Stimulated activated CD8-positive, alpha-beta memory T cell treated with anti-CD3 and anti-CD28 coated beads, Interleukin-12 subunit alpha, Interleukin-12 subunit beta, amount 100 ng/mL, for 4 hours (primary cell): ENCODE measurements at regions not wholly inside any gene's neighbourhood (a gene's known extent, or its start where the extent isn't known, plus 50 kb on each side); places are given as distances from the start of the nearest gene placed in this dataset.
"Not testable (repeated sequence)": the region's sequence is repeated elsewhere in the genome, so short reads cannot be mapped to it uniquely, and the experiment has no call there.

Experiments
- DNase-seq: peaks from one replicate; pipeline ENCODE4 v3.0.0-alpha.2; 2020; ENCODE audit warnings: low read depth

DNA sequence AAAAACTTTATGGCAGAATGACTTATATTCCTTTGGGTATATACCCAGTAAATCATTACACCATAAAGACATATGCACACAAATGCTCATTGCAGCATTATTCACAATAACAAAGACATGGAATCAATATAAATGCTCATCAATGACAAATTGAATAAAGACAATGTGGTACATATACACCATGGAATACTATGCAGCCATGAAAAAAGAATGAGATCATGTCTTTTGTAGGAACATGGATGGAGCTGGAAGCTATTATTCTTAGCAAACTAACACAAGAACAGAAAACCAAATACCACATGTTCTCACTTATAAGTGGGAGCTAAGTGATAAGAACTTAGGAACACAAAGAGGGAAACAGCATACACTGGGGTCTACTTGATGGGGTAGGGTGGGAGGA lies 321.7 kb downstream of the ZNF674 start:
- DNase-seq: not testable (repeated sequence)

DNA sequence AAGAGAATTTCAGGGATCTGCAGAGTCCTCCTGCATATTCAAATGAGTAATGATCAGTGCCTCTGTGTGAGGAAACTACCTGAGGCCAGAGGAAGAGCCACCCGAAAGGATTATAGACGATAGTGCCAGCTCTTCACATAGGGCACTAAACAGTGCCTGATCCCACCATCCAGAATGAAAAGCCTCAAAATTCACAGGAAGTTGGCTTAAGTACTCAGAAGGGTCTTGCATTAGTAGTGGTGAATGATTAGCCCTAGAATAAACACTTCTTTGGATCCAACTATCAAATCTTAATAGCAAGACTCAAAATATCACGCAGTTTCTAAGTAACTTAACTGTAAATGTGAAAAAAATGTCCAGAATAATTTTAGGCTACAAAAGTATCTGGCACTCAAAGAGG lies 324.4 kb downstream of the ZNF674 start:
- no peak for DNase-seq

DNA sequence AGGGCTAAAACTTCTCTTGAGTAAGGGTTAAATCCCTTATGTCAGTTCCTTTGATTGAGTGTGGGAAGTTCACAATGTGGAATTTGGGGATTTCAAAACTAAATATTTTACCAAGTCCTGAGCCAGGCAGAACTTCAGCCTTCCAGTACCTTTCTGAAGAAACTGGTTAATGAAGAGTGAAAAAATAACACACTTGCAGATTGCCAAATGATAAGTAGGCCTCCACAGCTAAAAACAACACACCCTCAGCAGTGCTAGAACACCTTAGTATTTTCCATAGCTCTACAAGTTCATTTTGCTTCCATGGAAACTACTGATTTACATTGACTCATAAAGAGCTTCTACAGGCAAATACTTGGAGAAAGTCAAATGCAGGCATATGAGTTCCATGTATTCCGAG lies 326.8 kb downstream of the ZNF674 start:
- DNase-seq: no peak

DNA sequence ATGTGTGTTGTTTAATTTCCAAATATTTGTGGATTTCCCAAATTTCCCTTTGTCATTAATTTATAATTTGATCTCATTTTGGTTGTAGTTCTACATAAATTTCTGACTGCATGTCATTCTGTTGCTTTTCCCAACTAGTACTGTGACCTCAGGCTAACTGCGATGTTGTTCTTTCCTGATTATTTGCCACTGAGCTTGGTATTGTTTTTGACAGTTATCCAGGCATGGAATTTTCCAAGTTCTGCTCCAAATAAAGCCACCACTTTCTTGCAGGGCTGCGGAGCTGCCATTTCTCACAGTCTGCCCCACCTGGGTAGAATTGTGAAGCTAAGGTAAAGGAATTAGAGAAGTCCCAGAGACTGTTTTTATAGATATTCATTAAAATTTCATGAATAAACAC lies 328.8 kb downstream of the ZNF674 start:
- no peak for DNase-seq

DNA sequence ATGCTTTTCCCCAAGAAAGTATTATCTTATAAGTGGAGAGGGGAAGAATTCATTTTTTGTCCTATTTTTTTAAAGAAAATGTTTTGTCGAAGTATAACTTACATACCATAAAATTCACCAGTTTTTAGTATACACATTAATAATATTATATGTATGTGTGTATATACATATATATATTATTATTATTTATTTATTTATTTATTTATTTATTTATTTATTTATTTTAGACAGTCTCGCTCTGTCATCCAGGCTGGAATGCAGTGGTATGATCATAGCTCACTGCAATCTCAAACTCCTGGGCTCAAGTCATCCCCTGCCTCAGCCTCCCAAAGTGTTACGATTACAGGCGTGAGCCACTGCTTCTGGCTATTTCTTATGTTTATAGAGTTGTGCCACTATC lies 334.1 kb downstream of the ZNF674 start:
- DNase-seq: no peak

DNA sequence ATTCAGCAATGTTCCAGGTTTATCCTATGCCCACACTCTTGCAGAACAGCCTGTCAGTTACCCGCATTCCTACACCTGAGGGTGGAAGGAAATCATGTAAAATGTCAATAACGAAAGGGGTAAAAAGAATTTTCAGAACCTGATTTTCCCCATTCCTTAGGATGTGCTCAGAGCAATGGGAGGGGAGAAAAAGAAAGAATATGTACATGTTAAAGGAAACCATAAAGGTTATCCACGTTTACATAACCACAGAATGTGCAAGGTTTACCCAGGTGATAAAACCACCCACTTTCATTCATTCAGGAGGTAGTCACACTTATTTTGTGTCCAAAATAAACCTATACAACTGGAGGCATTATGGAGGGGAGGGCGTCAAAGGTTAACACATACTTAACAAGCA lies 335.5 kb downstream of the ZNF674 start:
- no peak for DNase-seq

DNA sequence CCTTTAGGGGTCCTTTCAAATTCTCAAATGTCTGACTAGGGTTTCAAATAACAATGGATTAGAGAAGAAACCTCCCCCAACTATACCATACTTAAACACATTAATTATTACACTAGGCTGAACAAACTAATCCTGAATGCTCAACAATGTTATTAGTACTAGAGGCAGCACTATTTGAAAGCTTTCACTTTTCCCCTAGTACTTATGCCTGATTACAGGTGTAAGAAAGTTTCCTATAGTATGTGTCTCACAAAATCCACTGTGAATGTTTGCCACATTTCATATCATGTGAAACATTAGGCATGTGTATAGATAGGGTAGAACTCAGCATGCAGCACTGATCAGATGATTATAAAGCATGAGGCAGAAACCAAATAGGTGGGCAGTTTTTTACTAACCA lies 336.2 kb downstream of the ZNF674 start:
- DNase-seq: no peak

DNA sequence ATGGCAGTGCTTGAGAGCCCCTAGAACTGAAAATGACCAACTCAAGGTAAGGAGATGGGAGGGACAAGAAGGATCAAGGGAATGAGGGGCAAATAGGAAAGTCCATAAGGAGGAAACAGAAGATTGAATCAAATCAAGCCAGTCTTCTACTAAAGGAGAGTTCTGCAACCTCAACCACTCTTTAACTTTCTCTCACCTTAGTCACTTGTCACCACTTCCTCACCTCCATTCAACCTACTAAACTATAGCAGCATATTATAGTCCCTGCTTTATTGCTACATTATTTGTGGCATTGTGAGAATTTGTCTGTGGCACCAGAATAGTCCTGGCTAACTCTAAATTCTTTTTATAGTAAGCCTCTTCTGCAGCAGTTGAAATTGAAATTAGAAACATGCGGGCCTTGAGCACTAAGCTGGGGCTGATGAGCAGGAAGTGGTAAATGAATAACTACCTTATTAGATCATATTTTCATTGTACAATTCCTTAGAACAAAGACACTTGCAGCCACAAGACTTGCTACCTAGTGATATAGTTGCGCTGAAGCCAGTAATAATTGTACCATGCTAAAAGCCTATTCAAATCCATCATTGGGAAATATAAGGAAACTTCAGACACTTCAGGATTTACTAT lies 336.9 kb downstream of the ZNF674 start:
- no peak for DNase-seq

DNA sequence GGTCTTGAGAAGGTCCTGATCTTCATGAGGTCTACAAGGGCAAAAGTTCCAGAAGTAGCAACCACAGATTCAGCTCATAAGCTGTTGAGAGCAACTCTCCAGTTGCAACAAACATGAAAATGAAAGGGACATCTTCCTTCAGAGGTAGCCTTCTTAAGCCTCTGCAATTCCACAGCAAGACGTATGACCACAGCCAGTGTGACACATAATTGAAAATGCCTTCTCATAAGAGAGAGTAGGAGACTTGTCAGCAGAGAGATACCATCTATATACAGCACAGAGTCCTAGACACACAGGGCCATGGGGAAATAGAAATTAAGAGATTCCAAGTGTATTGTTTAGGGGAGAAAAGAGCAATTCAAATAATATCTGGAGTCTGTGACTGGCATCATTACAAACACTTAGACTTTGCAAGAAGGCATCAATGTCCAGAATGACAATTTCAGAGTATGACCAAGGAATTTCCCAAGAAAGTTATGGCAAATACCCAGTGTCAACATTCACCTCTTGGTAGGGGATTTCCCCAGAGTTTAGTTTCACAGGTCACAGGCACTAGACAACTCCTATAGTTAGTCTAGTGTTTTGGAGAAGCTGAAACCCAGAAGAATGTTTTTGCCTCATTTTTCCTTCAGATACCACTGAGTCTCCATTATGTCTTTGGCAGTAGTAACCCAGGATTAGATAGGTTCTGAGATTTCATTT lies 340.3 kb downstream of the ZNF674 start:
- DNase-seq: no peak

DNA sequence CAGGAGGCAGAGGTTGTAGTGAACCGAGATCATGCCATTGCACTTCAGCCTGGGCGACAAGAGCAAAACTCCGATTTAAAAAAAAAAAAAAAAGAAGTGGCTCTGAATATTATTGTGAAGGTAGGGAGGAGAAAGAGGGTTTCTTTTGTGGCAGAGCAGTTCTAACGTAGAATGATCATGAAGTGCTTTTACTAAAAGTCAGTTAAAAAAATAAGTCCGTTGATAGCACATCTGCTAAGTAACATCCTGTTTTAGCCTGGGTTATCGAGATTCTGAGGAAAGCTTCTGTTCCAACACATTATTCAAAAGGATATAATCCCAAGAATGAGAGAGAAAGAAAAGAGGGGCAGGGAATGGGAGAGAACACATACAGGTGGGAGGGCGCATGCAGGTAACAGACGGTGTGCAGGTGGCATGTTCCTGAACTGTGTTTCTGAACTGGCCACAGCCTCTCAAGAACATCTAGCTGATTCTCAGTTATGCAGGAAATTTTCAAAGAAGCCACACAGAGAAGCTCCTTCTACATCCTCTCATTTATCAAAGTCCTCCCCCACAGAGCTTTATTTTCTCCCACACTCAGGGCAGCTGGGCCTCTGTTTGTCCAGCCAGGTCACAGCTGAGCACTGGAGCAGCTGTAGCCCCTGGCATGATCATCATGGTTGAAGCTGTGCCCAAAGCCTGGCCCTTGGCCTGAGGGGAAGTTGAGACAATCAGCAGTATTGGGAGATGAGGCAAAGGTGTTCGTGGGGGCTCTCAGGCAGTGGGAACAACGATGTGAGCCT lies 342.3 kb downstream of the ZNF674 start:
- DNase-seq: no peak

DNA sequence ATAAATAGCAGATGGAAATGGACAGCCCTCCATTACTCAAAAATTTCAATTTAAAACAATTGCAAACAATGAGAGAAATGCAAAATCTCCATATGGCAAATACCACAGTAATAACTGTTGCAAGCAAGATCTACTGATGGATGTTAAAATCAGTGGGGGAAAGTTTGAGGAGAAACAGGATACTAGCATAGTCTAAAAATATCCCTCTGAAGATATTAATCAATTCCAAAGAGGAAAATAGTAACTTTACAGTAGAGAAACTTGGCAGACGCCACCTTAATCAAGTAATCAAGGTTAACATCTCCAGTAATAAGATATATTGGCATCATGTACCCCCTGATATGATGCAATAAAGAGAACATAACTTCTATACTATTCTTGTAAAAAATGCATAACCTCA lies 344.8 kb downstream of the ZNF674 start:
- no peak for DNase-seq

DNA sequence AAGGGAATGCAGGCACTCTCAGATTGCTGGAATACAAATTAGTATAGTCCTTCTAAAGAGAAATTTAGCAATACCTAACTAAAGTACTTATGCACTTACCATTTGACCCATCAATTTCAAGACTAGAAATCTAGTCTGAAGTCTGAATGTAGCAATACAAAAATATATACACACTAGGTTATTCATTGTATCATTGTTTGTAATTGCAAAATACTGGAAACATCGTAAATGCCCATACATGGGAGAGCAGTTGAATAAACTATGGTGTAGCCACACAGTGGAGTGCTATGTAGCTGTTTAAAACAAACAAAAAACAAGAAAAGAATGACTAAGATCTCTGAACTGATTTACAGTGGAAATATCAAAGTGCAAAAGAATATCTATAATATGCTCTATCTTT lies 346.4 kb downstream of the ZNF674 start:
- no peak for DNase-seq

DNA sequence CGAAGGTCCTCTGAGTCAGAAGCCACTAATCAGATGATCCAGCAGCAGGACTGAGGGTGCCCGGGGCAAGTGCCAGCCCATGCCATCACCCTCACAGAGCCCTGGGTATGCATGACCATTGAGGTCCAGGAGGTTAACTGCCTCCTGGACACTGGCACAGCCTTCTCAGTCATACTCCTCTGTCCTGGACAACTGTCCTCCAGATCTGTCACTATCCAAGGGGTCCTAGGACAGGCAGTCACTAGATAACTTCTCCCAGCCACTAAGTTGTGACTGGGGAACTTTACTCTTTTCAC lies 358.5 kb downstream of the ZNF674 start:
- not testable (repeated sequence) for DNase-seq

DNA sequence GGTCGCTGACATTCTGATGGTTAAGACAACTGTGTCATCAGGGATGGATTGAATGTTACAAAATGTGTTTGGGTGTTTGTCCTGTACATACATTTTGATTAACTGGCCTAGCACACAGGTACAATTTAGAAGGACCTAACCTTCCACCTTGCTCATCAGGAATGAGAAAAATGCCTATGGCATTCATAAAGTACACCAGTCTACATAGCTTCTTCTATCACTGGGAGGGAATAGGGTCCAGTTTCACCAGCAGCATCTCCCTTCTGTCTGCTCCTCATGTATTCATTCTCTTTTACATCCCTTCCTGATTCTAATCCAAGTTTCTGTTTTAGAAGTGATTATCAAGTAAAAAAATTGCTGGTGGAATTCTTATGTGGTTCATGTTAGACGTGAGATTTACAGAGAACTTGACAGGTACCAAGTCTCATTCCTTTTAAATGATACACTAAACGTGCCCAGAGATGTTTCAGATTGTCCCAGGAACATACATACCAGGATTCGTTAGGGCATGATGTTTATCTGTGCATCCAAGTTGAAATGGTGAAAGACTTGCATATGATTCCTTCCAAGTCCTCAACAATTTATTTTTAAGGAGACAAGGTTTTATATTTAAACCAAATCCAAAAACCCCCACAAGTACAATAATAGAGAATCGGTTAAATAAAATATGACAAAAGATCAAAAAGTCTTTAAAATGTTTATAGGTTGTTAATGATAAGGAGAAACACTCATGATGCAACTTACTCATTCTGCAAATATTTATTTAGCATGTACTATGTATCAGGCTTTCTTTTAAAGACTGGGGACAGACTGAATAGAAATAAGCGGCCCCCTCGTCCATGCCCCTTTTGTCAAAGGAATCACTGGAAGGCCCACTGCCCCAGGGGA lies 359.1 kb downstream of the ZNF674 start:
- no peak for DNase-seq

DNA sequence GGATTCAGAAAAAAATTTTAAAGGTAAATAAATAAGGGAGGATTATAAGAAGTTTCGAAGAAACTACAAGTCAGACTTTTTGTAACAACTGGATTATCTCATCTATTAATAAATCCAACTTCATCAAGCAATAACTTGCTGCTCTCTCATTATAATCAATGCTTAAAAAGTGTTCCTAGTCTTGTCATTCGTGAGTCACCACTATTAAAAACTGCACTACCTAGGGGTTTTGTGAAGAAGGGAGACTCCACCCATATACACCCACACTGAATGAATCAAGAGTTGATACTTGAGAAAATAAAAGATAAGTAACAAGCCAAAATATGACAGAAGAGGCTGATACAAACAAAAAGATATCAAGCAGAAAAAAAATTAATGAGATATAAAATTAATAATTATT lies 360.5 kb downstream of the ZNF674 start:
- no peak for DNase-seq

DNA sequence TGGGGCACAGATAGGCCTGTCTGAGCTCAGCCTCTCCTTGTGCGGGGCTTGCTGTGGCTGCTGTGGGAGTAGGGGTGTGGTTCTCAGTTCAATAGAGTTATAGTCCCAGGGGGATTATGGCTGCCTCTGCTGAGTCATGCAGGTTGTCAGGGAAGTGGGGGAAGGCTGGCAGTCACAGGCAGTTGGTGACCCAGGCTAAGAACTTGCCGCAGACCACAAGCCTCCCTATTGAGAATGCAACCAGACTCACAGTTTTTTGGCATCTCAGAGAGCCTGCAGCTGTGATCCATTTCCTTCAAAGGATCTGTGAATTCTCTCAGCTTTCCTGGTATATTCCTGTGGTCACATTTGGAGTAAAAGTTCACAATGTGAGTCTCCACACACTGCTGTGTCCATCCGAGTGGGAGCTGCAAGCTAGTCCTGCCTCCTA lies 364.9 kb downstream of the ZNF674 start:
- no peak for DNase-seq

DNA sequence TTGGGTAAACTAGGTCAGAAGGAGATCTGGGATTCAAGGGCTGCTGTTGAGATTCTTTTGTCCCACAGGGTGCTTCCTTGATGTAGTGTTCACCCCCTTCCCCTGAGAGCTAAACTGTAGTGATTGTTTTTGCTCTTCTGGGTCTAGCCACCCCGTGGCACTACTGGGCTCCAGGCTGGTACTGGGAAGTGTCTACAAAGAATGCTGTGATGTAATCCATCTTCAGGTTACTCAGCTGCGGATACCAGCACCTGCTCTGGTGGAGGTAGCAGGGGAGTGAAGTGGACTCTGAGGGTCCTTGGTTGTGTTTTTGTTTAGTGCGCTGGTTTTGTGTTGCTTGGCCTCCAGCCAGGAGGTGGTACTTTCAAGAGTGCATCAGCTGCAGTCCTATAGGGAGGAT lies 365.5 kb downstream of the ZNF674 start:
- no peak for DNase-seq

DNA sequence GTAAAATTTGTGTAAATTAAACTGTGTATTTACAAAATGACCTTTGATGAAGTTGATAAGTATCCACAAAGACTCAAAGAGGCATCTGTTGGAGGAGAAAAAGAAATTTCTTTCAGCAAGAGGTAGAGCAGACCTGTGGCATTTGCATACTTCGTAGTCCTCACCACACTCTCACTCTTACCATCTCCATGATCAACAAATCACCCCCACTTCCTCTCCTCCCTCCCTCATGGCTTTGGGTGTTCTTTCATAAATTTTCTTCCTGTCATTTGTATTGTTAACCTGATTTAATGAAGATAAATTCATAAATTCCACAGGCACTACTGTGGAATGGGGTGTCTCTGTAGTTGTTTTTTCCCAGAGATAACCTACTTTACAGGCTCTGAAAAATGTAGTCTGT lies 366.5 kb downstream of the ZNF674 start:
- no peak for DNase-seq

DNA sequence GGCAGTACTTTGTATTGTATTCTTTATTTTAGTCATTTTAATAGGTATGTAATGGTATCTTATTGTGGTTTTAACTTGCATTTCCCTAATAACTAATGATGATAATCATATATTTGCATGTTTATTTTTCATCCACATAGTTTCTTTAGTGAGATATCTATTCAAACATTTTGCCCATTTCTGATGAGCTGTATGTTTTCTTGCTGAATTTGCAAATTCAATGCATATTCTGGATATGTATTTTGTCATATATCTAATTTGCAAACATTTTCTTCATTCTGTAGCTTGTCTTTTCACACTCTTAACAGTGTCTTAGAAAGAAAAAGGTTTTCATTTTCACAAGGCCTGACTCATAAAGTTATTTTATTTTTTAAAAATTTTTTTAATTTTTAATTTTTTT lies 372.1 kb downstream of the ZNF674 start:
- no peak for DNase-seq

DNA sequence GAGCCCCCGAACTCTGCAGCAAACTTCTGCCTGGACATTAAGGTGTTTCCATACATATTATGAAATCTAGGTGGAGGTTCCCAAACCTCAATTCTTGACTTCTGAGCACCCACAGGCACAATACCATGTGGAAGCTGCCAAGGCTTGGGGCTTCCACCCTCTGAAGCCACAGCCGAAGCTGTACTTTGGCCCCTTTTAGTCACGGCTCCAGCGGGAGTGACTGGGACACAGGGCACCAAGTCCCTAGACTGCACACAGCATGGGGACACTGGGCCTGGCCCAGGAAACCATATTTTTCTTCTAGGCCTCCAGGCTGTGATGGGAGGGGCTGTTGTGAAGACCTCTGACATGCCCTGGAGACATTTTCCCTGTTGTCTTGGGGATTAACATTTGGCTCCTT lies 373.8 kb downstream of the ZNF674 start:
- DNase-seq: not testable (repeated sequence)

DNA sequence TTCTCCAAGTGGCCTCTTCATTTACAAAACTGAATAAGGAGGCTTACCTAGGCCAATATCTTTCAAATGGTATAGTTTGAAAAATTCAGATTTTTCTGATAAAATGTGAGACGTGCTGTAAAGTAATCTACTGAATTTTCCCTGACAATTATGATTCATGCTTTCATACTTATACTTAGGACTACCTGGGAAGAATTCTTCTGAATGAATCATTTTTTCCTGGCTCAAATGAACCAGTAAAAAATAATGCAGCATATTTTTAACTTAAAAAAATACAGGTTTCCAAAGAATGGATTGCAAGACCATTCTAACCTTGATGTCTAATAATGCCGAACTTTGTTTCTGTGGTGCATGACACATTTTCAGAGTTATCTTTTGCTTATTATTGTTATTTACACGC lies 375.4 kb downstream of the ZNF674 start:
- DNase-seq: no peak

DNA sequence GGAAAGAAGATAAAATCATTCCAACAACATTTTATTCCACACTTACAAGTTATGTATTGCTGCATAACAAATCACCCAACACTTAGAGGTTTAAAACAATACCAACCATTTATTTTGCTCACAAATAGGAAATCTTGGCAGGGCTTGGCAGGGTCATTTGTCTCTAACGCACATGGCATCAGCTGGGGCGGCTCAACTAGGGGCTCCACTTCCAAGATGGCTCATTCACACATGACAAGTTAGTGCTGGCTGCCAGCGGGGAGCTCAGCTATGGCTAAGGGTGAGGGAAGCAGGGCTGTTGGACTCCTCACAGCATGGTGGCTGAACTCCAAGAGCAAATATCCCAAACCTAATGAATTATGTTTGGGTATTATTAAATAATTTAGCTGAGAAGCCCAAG lies 377.0 kb downstream of the ZNF674 start:
- DNase-seq: no peak

DNA sequence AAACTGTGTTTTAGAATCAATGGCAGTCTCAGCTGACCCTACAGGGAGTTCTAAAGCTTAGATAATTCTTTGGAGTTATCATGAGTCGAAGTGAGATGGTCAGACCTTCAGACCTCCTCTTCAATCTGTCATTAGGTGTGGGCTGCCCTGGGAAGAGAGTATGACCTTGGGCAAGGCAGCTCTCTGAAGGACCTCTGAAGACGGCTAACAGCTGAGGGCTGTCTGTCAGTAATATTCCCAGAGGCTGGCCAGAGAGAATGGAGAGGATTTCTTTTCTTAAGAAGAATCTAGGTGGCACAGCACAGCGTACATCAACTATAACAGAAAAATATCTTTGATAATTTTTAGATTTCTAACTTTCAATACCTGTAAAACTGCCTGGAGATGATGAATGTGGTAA lies 379.4 kb downstream of the ZNF674 start:
- DNase-seq: no peak
